OCI-LY7 (cell line): ENCODE measurements at regions not wholly inside any gene's neighbourhood (a gene's known extent, or its start where the extent isn't known, plus 50 kb on each side); places are given as distances from the start of the nearest gene placed in this dataset.

Experiments used
- BruUV-seq: library from RNA; stranded (reverse); fragments of 400-500 nt; replicated peaks from 2 replicates; lab custom pipeline; 2021; lab: Mats Ljungman, UMichigan
- CTCF ChIA-PET: fragments of 300-600 bp; sonication (Branson Sonifier 250); formaldehyde crosslinking; loops from one replicate; lab custom pipeline; 2022; ENCODE audit warnings: antibody characterized with exemption; ENCODE audit not compliant: unreplicated experiment; lab: Charles Lee
- POLR2A ChIA-PET: fragments of 300-600 bp; sonication (Branson Sonifier 250); formaldehyde crosslinking; loops from one replicate; lab custom pipeline; 2022; ENCODE audit warnings: antibody characterized with exemption; lab: Charles Lee
- DNase-seq: peaks from one replicate; pipeline ENCODE4 v3.0.0-alpha.2; 2015; ENCODE audit warnings: low spot score
- H2AFZ ChIP-seq: fragments of 200-600 bp; sonication (generic), shearing (Covaris generic); 2 replicates; pipeline ENCODE4 v1.6.1; 2014; ENCODE audit warnings: mild to moderate bottlenecking, antibody characterized with exemption, low read length, moderate library complexity
- H3K27ac ChIP-seq: fragments of 200-600 bp; sonication (generic); 2 replicates; pipeline ENCODE4 v1.5.1; 2014; ENCODE audit warnings: mixed run types, low read depth, mild to moderate bottlenecking, moderate library complexity, low read length, inconsistent platforms; ENCODE audit not compliant: poor library complexity, severe bottlenecking
- H3K36me3 ChIP-seq: fragments of 200-600 bp; sonication (generic); 2 replicates; pipeline ENCODE4 v1.6.1; 2014; ENCODE audit warnings: mild to moderate bottlenecking, antibody characterized with exemption, low read length, moderate library complexity, mixed read lengths; ENCODE audit not compliant: insufficient read depth
- H3K4me1 ChIP-seq: fragments of 200-600 bp; sonication (generic); 2 replicates; pipeline ENCODE4 v1.5.1; 2014; ENCODE audit warnings: mild to moderate bottlenecking, low read length; ENCODE audit not compliant: insufficient read depth, poor library complexity, severe bottlenecking
- H3K4me2 ChIP-seq: fragments of 200-600 bp; sonication (generic); 2 replicates; pipeline ENCODE4 v1.6.1; 2014; ENCODE audit warnings: mild to moderate bottlenecking, low read length
- H3K4me3 ChIP-seq: fragments of 200-600 bp; sonication (generic); 2 replicates; pipeline ENCODE4 v1.5.1; 2014; ENCODE audit warnings: mild to moderate bottlenecking, low read depth, low read length; ENCODE audit not compliant: poor library complexity, severe bottlenecking
- H3K79me2 ChIP-seq: fragments of 200-600 bp; sonication (generic); 2 replicates; pipeline ENCODE4 v1.6.1; 2016; ENCODE audit warnings: low read depth, mild to moderate bottlenecking, low read length, moderate library complexity, mixed read lengths; ENCODE audit not compliant: insufficient read depth
- H3K9me2 ChIP-seq: fragments of 200-600 bp; sonication (generic); 2 replicates; pipeline ENCODE4 v1.6.1; 2016; ENCODE audit warnings: mild to moderate bottlenecking, low read length, mixed read lengths; ENCODE audit not compliant: insufficient read depth
- H3K9me3 ChIP-seq: fragments of 200-600 bp; sonication (generic); 2 replicates; pipeline ENCODE4 v1.6.1; 2014; ENCODE audit warnings: mild to moderate bottlenecking, mixed run types, low read length, mixed read lengths
- H4K20me1 ChIP-seq: fragments of 200-600 bp; sonication (generic); 2 replicates; pipeline ENCODE4 v1.6.1; 2014; ENCODE audit warnings: mild to moderate bottlenecking, antibody characterized with exemption, low read length, moderate library complexity, mixed read lengths; ENCODE audit not compliant: insufficient read depth
- EZH2phosphoT487 ChIP-seq: fragments of 200-600 bp; sonication (generic); IDR thresholded peaks from 2 replicates; pipeline ENCODE4 v1.6.1; 2018; ENCODE audit warnings: low read depth, borderline replicate concordance, mild to moderate bottlenecking, mixed run types, antibody characterized with exemption, low read length, moderate library complexity, mixed read lengths
- intact Hi-C: fragments of 100-400 bp; cut with micrococcal nuclease; formaldehyde crosslinking; loops from one replicate; pipeline ENCODE4 v1.10.0; 2022; ENCODE audit not compliant: unreplicated experiment
- TF ChIP-seq, protein P1 (sequence below): fragments of 200-600 bp; sonication (generic); conservative IDR thresholded peaks from 2 replicates; pipeline ENCODE4 v1.5.1; 2014; ENCODE audit warnings: mild to moderate bottlenecking, antibody characterized with exemption, low read length, moderate library complexity, mixed read lengths

DNA sequence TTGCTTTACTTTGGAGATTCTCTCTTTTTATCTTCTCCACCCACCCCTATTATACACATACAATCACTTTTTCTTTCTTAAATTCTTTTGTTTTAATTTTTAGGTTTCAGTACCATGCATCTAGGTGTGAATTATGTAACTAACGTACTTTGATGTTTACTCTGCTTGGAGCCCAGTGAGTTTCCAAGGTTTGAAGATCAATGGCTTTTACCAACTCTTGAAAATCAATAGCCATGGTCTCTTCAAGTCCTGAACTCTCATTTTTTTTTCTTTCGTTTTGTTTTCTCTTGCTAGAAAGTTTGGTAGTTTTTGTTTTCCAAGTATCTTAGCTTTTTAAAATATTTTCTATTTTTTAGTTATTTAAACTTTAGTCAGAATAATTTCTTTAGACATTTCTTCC, 417.2 kb downstream of the ZBBX start:
- H3K9me2 ChIP-seq = no peaks in the 10 kb centered on the region
- no peaks in the 10 kb centered on the region for H3K79me2 ChIP-seq
- no peak overlapping the region for H3K4me2 ChIP-seq
- intact Hi-C loops = no loop called here
- TF ChIP-seq, protein P1, sequence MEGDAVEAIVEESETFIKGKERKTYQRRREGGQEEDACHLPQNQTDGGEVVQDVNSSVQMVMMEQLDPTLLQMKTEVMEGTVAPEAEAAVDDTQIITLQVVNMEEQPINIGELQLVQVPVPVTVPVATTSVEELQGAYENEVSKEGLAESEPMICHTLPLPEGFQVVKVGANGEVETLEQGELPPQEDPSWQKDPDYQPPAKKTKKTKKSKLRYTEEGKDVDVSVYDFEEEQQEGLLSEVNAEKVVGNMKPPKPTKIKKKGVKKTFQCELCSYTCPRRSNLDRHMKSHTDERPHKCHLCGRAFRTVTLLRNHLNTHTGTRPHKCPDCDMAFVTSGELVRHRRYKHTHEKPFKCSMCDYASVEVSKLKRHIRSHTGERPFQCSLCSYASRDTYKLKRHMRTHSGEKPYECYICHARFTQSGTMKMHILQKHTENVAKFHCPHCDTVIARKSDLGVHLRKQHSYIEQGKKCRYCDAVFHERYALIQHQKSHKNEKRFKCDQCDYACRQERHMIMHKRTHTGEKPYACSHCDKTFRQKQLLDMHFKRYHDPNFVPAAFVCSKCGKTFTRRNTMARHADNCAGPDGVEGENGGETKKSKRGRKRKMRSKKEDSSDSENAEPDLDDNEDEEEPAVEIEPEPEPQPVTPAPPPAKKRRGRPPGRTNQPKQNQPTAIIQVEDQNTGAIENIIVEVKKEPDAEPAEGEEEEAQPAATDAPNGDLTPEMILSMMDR = no peak
- TF ChIP-seq EZH2phosphoT487 = no peak
- no peaks in the 10 kb centered on the region for H3K4me1 ChIP-seq
- no peak overlapping the region for H3K4me3 ChIP-seq
- no peaks in the 10 kb centered on the region for H3K9me3 ChIP-seq
- ChIA-PET POLR2A (no interaction called here), CTCF (no interaction called here)
- H3K36me3 ChIP-seq = no peaks in the 10 kb centered on the region
- H4K20me1 ChIP-seq = no peaks in the 10 kb centered on the region
- no TSS peak for BruUV-seq
- no peak overlapping the region for H3K27ac ChIP-seq
- no peak for DNase-seq
- no peak overlapping the region for H2AFZ ChIP-seq

DNA sequence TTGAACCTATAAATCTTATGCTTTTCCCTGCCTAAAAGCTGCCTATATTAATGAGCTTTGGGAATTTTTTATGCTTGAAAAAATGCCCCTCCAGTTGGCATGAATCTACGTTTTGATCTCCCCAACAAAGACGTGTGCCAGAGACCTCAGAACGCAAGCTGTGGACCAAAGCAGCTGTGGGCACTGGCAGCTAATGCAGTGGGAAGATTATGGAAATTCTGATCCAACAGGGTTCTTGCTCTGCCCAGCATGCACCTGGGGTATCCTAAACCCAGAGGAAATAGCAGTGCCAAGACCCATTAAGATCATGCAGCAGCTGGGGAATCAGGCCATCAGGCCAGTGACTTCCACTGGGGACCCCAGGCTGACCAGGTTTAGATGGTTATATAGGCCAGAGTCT, 423.0 kb downstream of the ZBBX start:
- ChIA-PET POLR2A (interaction anchor here (0.6 kb wide), 1 partner anchor 38 kb away, joined by 3 read pairs; no protein-coding TSS in a partner anchor), CTCF (no interaction called here)
- H3K79me2 ChIP-seq = no peaks in the 10 kb centered on the region
- H3K27ac ChIP-seq = no peak overlapping the region
- no peak overlapping the region for H2AFZ ChIP-seq
- no peaks in the 10 kb centered on the region for H4K20me1 ChIP-seq
- intact Hi-C loops = no loop called here
- H3K4me3 ChIP-seq = no peak overlapping the region
- no peaks in the 10 kb centered on the region for H3K9me3 ChIP-seq
- no TSS peak for BruUV-seq
- no peaks in the 10 kb centered on the region for H3K36me3 ChIP-seq
- no peak for DNase-seq
- no peaks in the 10 kb centered on the region for H3K9me2 ChIP-seq
- no peaks in the 10 kb centered on the region for H3K4me1 ChIP-seq
- TF ChIP-seq, protein P1 = no peak
- no peak for TF ChIP-seq EZH2phosphoT487
- no peak overlapping the region for H3K4me2 ChIP-seq

DNA sequence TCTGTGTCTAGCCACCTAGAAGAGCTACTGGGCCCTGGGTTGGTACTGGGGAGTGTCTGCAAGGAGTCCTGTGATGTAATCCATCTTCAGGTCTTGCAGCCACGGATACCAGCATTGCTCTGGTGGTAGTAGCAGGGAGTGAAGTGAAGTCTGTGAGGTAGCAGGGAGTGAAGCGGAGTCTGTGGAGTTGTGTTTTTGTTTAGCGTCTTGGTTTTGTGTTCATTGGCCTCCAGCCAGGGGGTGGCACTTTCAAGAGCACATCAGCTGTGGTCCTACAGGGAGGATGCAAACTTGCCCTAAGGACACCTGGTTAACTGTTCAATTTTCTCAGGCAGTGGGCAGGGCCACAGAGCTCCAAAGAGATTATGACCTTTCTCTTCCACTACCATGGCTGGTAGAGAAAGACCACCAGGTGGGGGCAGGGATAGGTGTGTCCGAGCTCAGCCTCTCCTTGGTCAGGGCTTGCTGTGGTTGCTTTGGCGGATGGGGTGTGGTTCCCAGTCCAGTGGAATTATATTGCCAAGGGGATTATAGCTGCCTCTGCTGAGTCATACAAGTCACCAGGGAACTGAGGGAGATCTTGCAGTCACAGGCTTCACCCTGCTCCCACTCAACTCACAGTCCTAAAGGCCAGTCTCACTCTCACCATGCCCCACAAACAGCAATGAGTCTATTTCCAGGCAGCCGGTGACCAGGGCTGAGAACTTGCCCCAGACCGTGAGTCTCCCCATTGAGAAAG, 424.7 kb downstream of the ZBBX start:
- BruUV-seq = no TSS peak
- Histone ChIP-seq H4K20me1 (no peaks in the 10 kb centered on the region), H3K9me3 (no peaks in the 10 kb centered on the region), H2AFZ (no peak overlapping the region), H3K27ac (no peak overlapping the region), H3K4me2 (no peak overlapping the region), H3K79me2 (no peaks in the 10 kb centered on the region), H3K4me1 (no peaks in the 10 kb centered on the region), H3K9me2 (no peaks in the 10 kb centered on the region), H3K4me3 (no peak overlapping the region), H3K36me3 (no peaks in the 10 kb centered on the region)
- DNase-seq = no peak
- POLR2A ChIA-PET = interaction anchor here (1.1 kb wide), 1 partner anchor 18 kb away, joined by 3 read pairs; no protein-coding TSS in a partner anchor
- no peak for TF ChIP-seq EZH2phosphoT487
- TF ChIP-seq, protein P1 = no peak
- intact Hi-C loops = no loop called here
- CTCF ChIA-PET = no interaction called here
